ENCODE measurements at regions not wholly inside any gene's neighbourhood (a gene's known extent, or its start where the extent isn't known, plus 50 kb on each side); places are given as distances from the start of the nearest gene placed in this dataset.
"Not testable (repeated sequence)": the region's sequence is repeated elsewhere in the genome, so short reads cannot be mapped to it uniquely, and the experiment has no call there.

- not testable (repeated sequence) for TF ChIP-seq CTCF (IDR thresholded peaks at IDR 0.05 in 4 of 5, conservative IDR thresholded peaks at IDR 0.05 in 1 of 5); POLR2A (IDR thresholded peaks at IDR 0.05)
Measured at GRCh38 chr11:71738317-71738716, 94.7 kb upstream of the DEFB108B start.

Measured in gastrocnemius medialis (tissue), 4 donors.